H9 (cell line): ENCODE measurements at regions not wholly inside any gene's neighbourhood (a gene's known extent, or its start where the extent isn't known, plus 50 kb on each side); places are given as distances from the start of the nearest gene placed in this dataset.

Experiments used
- DNase-seq: peaks from one replicate; pipeline ENCODE4 v3.0.0-alpha.2; 2017
- H2AFZ ChIP-seq: one replicate; pipeline ENCODE4 v1.6.1; 2013; ENCODE audit warnings: mild to moderate bottlenecking, low read length, control low read depth, moderate library complexity
- H2AK5ac ChIP-seq: 2 replicates; pipeline ENCODE4 v1.6.1; 2013; ENCODE audit warnings: low read length, control low read depth, mixed read lengths; ENCODE audit not compliant: insufficient read length
- H2BK120ac ChIP-seq: one replicate; pipeline ENCODE4 v1.6.1; 2013; ENCODE audit warnings: low read depth, mild to moderate bottlenecking, low read length, control low read depth, inconsistent platforms; ENCODE audit not compliant: poor library complexity, severe bottlenecking
- H2BK12ac ChIP-seq: 2 replicates; pipeline ENCODE4 v1.6.1; 2013; ENCODE audit warnings: low read length, control low read depth, mixed read lengths, low read depth; ENCODE audit not compliant: insufficient read length
- H2BK15ac ChIP-seq: 2 replicates; pipeline ENCODE4 v1.6.1; 2013; ENCODE audit warnings: low read depth, low read length, control low read depth
- H2BK20ac ChIP-seq: one replicate; pipeline ENCODE4 v1.6.1; 2013; ENCODE audit warnings: low read depth, mild to moderate bottlenecking, low read length, control low read depth, inconsistent platforms; ENCODE audit not compliant: poor library complexity, severe bottlenecking
- H2BK5ac ChIP-seq: 2 replicates; pipeline ENCODE4 v1.6.1; 2013; ENCODE audit warnings: low read length, control low read depth, mixed read lengths; ENCODE audit not compliant: insufficient read length
- H3K14ac ChIP-seq: 2 replicates; pipeline ENCODE4 v1.6.1; 2013; ENCODE audit warnings: low read length, control low read depth; ENCODE audit not compliant: insufficient read depth
- H3K18ac ChIP-seq: 2 replicates; pipeline ENCODE4 v1.6.1; 2013; ENCODE audit warnings: low read depth, mild to moderate bottlenecking, mixed read lengths, low read length, control low read depth; ENCODE audit not compliant: insufficient read length
- H3K23ac ChIP-seq: 2 replicates; pipeline ENCODE4 v1.6.1; 2013; ENCODE audit warnings: low read length, control low read depth, mixed read lengths, low read depth; ENCODE audit not compliant: insufficient read length
- H3K23me2 ChIP-seq: 2 replicates; pipeline ENCODE4 v1.6.1; 2013; ENCODE audit warnings: low read depth, mild to moderate bottlenecking, mixed read lengths, low read length, control low read depth; ENCODE audit not compliant: insufficient read length, poor library complexity, severe bottlenecking
- H3K27ac ChIP-seq: 2 replicates; pipeline ENCODE4 v1.5.1; 2013; ENCODE audit warnings: low read length, control low read depth, mixed read lengths, low read depth; ENCODE audit not compliant: insufficient read length
- H3K27me3 ChIP-seq: 2 replicates; pipeline ENCODE4 v1.6.1; 2013; ENCODE audit warnings: low read length, control low read depth, inconsistent platforms; ENCODE audit not compliant: insufficient read depth
- H3K4ac ChIP-seq: 2 replicates; pipeline ENCODE4 v1.6.1; 2013; ENCODE audit warnings: low read depth, mild to moderate bottlenecking, control low read depth, inconsistent platforms, low read length, moderate library complexity
- H3K4me1 ChIP-seq: 2 replicates; pipeline ENCODE4 v1.6.1; 2013; ENCODE audit warnings: low read length, control low read depth, inconsistent platforms; ENCODE audit not compliant: insufficient read depth
- H3K4me2 ChIP-seq: 2 replicates; pipeline ENCODE4 v1.6.1; 2013; ENCODE audit warnings: low read length, control low read depth, mixed read lengths; ENCODE audit not compliant: insufficient read length, insufficient read depth
- H3K56ac ChIP-seq: 2 replicates; pipeline ENCODE4 v1.6.1; 2013; ENCODE audit warnings: low read depth, mild to moderate bottlenecking, mixed read lengths, low read length, control low read depth; ENCODE audit not compliant: insufficient read length
- H3K79me1 ChIP-seq: 2 replicates; pipeline ENCODE4 v1.6.1; 2013; ENCODE audit warnings: low read depth, mild to moderate bottlenecking, moderate library complexity, low read length, control low read depth, inconsistent platforms; ENCODE audit not compliant: insufficient read depth, poor library complexity, severe bottlenecking
- H3K79me2 ChIP-seq: 2 replicates; pipeline ENCODE4 v1.6.1; 2013; ENCODE audit warnings: low read length, control low read depth, inconsistent platforms; ENCODE audit not compliant: insufficient read depth
- H3K9ac ChIP-seq: 2 replicates; pipeline ENCODE4 v1.6.1; 2013; ENCODE audit warnings: low read length, control low read depth, mixed read lengths; ENCODE audit not compliant: insufficient read length; ENCODE audit errors: extremely low read depth
- H3K9me3 ChIP-seq: one replicate; pipeline ENCODE4 v1.6.1; 2013; ENCODE audit warnings: low read depth, low read length, inconsistent platforms; ENCODE audit not compliant: control insufficient read depth
- H3T11ph ChIP-seq: one replicate; pipeline ENCODE4 v1.6.1; 2013; ENCODE audit warnings: mild to moderate bottlenecking, low read length, control low read depth, inconsistent platforms
- H4K20me1 ChIP-seq: one replicate; pipeline ENCODE4 v1.6.1; 2013; ENCODE audit not compliant: control insufficient read depth, insufficient read length, insufficient read depth
- H4K5ac ChIP-seq: 2 replicates; pipeline ENCODE4 v1.6.1; 2013; ENCODE audit warnings: low read depth, mild to moderate bottlenecking, mixed read lengths, low read length, control low read depth; ENCODE audit not compliant: insufficient read length
- H4K8ac ChIP-seq: replicated peaks from 2 replicates; pipeline ENCODE4 v1.6.1; 2013; ENCODE audit warnings: low read length, control low read depth, mixed read lengths, low read depth; ENCODE audit not compliant: insufficient read length
- H4K91ac ChIP-seq: 2 replicates; pipeline ENCODE4 v1.6.1; 2013; ENCODE audit warnings: low read depth, mild to moderate bottlenecking, moderate library complexity, mixed read lengths, low read length, control low read depth; ENCODE audit not compliant: insufficient read length
- H3K27ac Mint-ChIP-seq, 3 experiments: 2 replicates in 2 of 3; 3 replicates in 1 of 3; pipeline ENCODE4 v1.8.0; 2020 to 2021; ENCODE audit warnings: mixed read lengths in 3 of 3, mild to moderate bottlenecking in 1 of 3, moderate library complexity in 1 of 3
- H3K27me3 Mint-ChIP-seq: 2 replicates; pipeline ENCODE4 v1.8.0; 2021; ENCODE audit warnings: low read depth, mild to moderate bottlenecking, moderate library complexity, mixed read lengths
- H3K36me3 Mint-ChIP-seq, 3 experiments: 2 replicates in 2 of 3; 3 replicates in 1 of 3; pipeline ENCODE4 v1.8.0; 2020 to 2021; ENCODE audit warnings: low read depth in 3 of 3, mixed read lengths in 3 of 3; ENCODE audit not compliant: insufficient read depth in 1 of 3
- H3K4me1 Mint-ChIP-seq, 2 experiments: 2 replicates each; pipeline ENCODE4 v1.8.0; 2020; ENCODE audit warnings: mixed read lengths in 2 of 2
- H3K4me3 Mint-ChIP-seq, 2 experiments: 2 replicates in 1 of 2; 3 replicates in 1 of 2; pipeline ENCODE4 v1.8.0; 2020 to 2021; ENCODE audit warnings: mild to moderate bottlenecking in 2 of 2, mixed read lengths in 2 of 2, moderate library complexity in 1 of 2
- H3K9me3 Mint-ChIP-seq, 2 experiments: 2 replicates in 1 of 2; 3 replicates in 1 of 2; pipeline ENCODE4 v1.8.0; 2020; ENCODE audit warnings: mild to moderate bottlenecking in 2 of 2, mixed read lengths in 2 of 2, moderate library complexity in 1 of 2
- WGBS: extraction: QIAGEN DNeasy Blood & Tissue Kit; methylation state at CpG from one replicate; pipeline ENCODE4 v1.1.7; 2013; ENCODE audit warnings: missing lambda C conversion rate, low lambda C conversion rate, mixed read lengths; ENCODE audit not compliant: insufficient read length; ENCODE audit errors: extremely low coverage; 5-methylcytosine and 5-hydroxymethylcytosine counted together
- TF ChIP-seq, protein P1 (sequence below): fragments of 200-600 bp; sonication (generic); conservative IDR thresholded peaks from 3 replicates; pipeline ENCODE4 v1.8.0; 2021; ENCODE audit warnings: antibody characterized with exemption, mild to moderate bottlenecking

DNA sequence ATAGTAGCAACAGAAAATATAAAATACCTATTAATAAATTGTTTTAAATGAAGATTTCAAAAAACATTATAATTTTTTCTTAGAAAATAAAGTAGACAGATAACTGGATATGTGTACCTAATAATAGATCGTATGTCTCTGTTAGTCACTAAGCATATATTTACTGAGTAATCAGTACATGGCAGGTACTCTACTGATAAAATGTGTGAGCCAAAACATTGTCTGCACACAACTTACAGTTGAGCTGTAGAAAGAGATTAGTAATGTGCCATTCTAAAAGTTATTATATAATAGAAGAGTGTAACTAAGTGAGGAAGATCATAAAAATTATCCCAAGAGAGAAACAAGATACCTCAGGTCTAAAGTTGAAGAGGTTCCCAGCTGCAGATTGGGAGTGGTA lies 929.9 kb upstream of the EPHA7 start:
- Histone ChIP-seq H3K79me2 (no peaks in the 10 kb centered on the region), H3K56ac (no peak overlapping the region), H3K9ac (no peak overlapping the region), H3K4ac (no peak overlapping the region), H2BK20ac (no peak overlapping the region), H3K9me3 (no peaks in the 10 kb centered on the region), H3K27me3 (no peaks in the 10 kb centered on the region), H2BK120ac (no peak overlapping the region), H3K4me1 (peaks cover 4% of the 10 kb centered on the region; the same call in 1 of the 2 replicates), H3K14ac (no peak overlapping the region), H4K91ac (no peak overlapping the region), H2AFZ (no peak overlapping the region), H3K79me1 (no peaks in the 10 kb centered on the region), H3K18ac (no peak overlapping the region), H4K5ac (no peak overlapping the region), H2BK12ac (no peak overlapping the region), H3K23me2 (no peaks in the 10 kb centered on the region), H3T11ph (no peak overlapping the region), H2BK5ac (no peak overlapping the region), H2BK15ac (no peak overlapping the region), H2AK5ac (no peak overlapping the region), H3K4me2 (no peak overlapping the region), H4K8ac (no peak overlapping the region), H3K27ac (no peak overlapping the region), H4K20me1 (no peaks in the 10 kb centered on the region), H3K23ac (no peak overlapping the region)
- Mint-ChIP-seq H3K36me3 (no peaks in the 10 kb centered on the region), H3K9me3 (no peaks in the 10 kb centered on the region), H3K27me3 (no peaks in the 10 kb centered on the region), H3K27ac (no peak overlapping the region), H3K4me3 (no peak overlapping the region), H3K4me1 (peaks cover 20 to 21% of the 10 kb centered on the region in 2 experiments)
- TF ChIP-seq, protein P1, sequence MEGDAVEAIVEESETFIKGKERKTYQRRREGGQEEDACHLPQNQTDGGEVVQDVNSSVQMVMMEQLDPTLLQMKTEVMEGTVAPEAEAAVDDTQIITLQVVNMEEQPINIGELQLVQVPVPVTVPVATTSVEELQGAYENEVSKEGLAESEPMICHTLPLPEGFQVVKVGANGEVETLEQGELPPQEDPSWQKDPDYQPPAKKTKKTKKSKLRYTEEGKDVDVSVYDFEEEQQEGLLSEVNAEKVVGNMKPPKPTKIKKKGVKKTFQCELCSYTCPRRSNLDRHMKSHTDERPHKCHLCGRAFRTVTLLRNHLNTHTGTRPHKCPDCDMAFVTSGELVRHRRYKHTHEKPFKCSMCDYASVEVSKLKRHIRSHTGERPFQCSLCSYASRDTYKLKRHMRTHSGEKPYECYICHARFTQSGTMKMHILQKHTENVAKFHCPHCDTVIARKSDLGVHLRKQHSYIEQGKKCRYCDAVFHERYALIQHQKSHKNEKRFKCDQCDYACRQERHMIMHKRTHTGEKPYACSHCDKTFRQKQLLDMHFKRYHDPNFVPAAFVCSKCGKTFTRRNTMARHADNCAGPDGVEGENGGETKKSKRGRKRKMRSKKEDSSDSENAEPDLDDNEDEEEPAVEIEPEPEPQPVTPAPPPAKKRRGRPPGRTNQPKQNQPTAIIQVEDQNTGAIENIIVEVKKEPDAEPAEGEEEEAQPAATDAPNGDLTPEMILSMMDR = no peak
- no peak for DNase-seq
- no CpG with 5 or more reads among the region's 1 CpG for WGBS
